Fibroblast of skin of scalp (primary cell): ENCODE measurements at regions not wholly inside any gene's neighbourhood (a gene's known extent, or its start where the extent isn't known, plus 50 kb on each side); places are given as distances from the start of the nearest gene placed in this dataset.

Source experiments
- DNase-seq: peaks from one replicate; pipeline ENCODE4 v3.0.0-alpha.2; 2013

DNA sequence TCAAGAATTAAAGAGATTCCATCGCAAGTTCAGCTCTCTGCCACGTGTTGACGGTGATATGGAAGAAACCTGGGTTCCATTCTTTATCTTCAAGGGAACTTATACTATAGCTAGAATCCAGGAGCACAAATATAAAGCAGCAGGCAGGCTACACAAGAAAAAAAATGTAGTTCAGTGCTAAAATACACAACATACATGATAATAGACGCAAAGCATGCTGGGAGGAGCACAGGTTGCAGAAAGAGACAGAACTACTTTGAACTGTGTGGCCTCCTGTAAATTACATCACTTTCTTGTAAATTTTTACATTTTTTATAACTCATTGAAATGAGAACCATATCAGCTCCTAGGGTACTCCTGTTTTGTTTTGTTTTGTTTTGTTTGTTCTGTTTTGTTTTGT is 53.8 kb upstream of the RBM24 start:
- no peak for DNase-seq
